Astrocyte (in vitro differentiated cells and primary cell): ENCODE measurements at regions not wholly inside any gene's neighbourhood (a gene's known extent, or its start where the extent isn't known, plus 50 kb on each side); places are given as distances from the start of the nearest gene placed in this dataset.

Experiments used
- EZH2 ChIP-seq: IDR thresholded peaks from 2 replicates; pipeline ENCODE4 v1.6.1; 2012; ENCODE audit warnings: mild to moderate bottlenecking, low read length, inconsistent platforms; ENCODE audit not compliant: insufficient read depth
- TF ChIP-seq, protein P1 (sequence below): IDR thresholded peaks from 2 replicates; pipeline ENCODE4 v1.5.1; 2011; ENCODE audit warnings: low read depth, mild to moderate bottlenecking, inconsistent platforms, low read length, moderate library complexity; ENCODE audit not compliant: insufficient read depth

DNA sequence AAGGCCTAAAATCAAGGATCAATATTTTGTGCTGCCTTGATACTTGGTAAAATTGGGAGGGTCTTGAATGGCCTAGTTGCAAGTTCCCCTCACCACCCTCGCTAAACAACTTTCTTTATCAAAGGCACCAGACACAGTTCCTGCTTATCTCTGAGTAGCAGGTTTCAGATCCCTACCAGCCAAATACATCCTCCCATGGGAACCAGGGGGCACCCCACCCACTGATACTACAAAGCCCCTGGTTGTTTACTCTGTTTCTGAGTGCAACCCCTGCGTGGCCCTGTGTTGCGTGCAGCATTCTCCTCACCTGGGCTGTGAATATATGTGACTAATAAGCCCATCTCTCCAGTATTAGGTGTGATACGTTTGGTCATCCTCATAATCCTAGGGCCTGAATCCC lies 314.9 kb downstream of the DRD1 start:
- TF ChIP-seq, protein P1, sequence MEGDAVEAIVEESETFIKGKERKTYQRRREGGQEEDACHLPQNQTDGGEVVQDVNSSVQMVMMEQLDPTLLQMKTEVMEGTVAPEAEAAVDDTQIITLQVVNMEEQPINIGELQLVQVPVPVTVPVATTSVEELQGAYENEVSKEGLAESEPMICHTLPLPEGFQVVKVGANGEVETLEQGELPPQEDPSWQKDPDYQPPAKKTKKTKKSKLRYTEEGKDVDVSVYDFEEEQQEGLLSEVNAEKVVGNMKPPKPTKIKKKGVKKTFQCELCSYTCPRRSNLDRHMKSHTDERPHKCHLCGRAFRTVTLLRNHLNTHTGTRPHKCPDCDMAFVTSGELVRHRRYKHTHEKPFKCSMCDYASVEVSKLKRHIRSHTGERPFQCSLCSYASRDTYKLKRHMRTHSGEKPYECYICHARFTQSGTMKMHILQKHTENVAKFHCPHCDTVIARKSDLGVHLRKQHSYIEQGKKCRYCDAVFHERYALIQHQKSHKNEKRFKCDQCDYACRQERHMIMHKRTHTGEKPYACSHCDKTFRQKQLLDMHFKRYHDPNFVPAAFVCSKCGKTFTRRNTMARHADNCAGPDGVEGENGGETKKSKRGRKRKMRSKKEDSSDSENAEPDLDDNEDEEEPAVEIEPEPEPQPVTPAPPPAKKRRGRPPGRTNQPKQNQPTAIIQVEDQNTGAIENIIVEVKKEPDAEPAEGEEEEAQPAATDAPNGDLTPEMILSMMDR, result no peak
- TF ChIP-seq EZH2, result no peak
